SU-DHL-6 (cell line): ENCODE measurements at regions not wholly inside any gene's neighbourhood (a gene's known extent, or its start where the extent isn't known, plus 50 kb on each side); places are given as distances from the start of the nearest gene placed in this dataset.

Experiments used
- H2AFZ ChIP-seq: fragments of 200-600 bp; sonication (generic); 2 replicates; pipeline ENCODE4 v1.6.1; 2014; ENCODE audit warnings: low read depth, mild to moderate bottlenecking, moderate library complexity, mixed read lengths, antibody characterized with exemption, low read length; ENCODE audit not compliant: severe bottlenecking
- H3F3A ChIP-seq: fragments of 200-600 bp; shearing (Covaris generic); 2 replicates; pipeline ENCODE4 v1.6.0; 2016; ENCODE audit warnings: antibody characterized with exemption, mild to moderate bottlenecking; ENCODE audit not compliant: insufficient read depth
- H3K27ac ChIP-seq: fragments of 200-600 bp; sonication (generic); 2 replicates; pipeline ENCODE4 v1.5.1; 2016; ENCODE audit warnings: low read depth, mild to moderate bottlenecking, low read length, moderate library complexity, mixed read lengths
- H3K27me3 ChIP-seq: fragments of 200-600 bp; sonication (generic), shearing (Covaris generic); 2 replicates; pipeline ENCODE4 v1.6.0; 2014; ENCODE audit warnings: mild to moderate bottlenecking, low read length
- H3K36me3 ChIP-seq: fragments of 200-600 bp; sonication (generic); 2 replicates; pipeline ENCODE4 v1.6.1; 2014; ENCODE audit warnings: mild to moderate bottlenecking, low read length, mixed read lengths
- H3K4me2 ChIP-seq: fragments of 300-600, 200-600 bp; shearing (Covaris generic), sonication (generic); 2 replicates; pipeline ENCODE4 v1.6.0; 2014; ENCODE audit warnings: low read length, low read depth, mild to moderate bottlenecking; ENCODE audit not compliant: poor library complexity, severe bottlenecking
- H3K4me3 ChIP-seq: fragments of 200-600 bp; sonication (generic); 2 replicates; pipeline ENCODE4 v1.5.1; 2014; ENCODE audit warnings: antibody characterized with exemption, low read length, mild to moderate bottlenecking, mixed read lengths; ENCODE audit not compliant: insufficient read depth, poor library complexity, severe bottlenecking
- H3K79me2 ChIP-seq: fragments of 200-600 bp; sonication (generic); 2 replicates; pipeline ENCODE4 v1.6.1; 2014; ENCODE audit warnings: mild to moderate bottlenecking, low read length, moderate library complexity; ENCODE audit not compliant: insufficient read depth
- H3K9ac ChIP-seq: fragments of 200-600 bp; sonication (generic); 2 replicates; pipeline ENCODE4 v1.7.0; 2014; ENCODE audit warnings: mild to moderate bottlenecking, low read length
- H3K9me2 ChIP-seq: fragments of 200-600 bp; sonication (generic); replicated peaks from 2 replicates; pipeline ENCODE4 v1.6.1; 2014; ENCODE audit warnings: low read length; ENCODE audit not compliant: insufficient read depth
- H3K9me3 ChIP-seq: fragments of 200-600 bp; sonication (generic); 2 replicates; pipeline ENCODE4 v1.6.1; 2014; ENCODE audit warnings: low read length, mixed read lengths; ENCODE audit not compliant: insufficient read depth
- H4K20me1 ChIP-seq: fragments of 200-600 bp; sonication (generic); 2 replicates; pipeline ENCODE4 v1.6.1; 2014; ENCODE audit warnings: low read depth, mild to moderate bottlenecking, antibody characterized with exemption, low read length, moderate library complexity, mixed read lengths
- CTCF ChIP-seq: fragments of 200-600 bp; sonication (generic); IDR thresholded peaks from one replicate; pipeline ENCODE4 v1.5.1; 2017; ENCODE audit warnings: antibody characterized with exemption, mild to moderate bottlenecking, low read length, moderate library complexity; ENCODE audit not compliant: insufficient read depth, poor library complexity, severe bottlenecking
- EZH2phosphoT487 ChIP-seq: fragments of 200-600 bp; sonication (generic), shearing (Covaris generic); conservative IDR thresholded peaks from 2 replicates; pipeline ENCODE4 v1.6.1; 2018; ENCODE audit warnings: mild to moderate bottlenecking, antibody characterized with exemption, low read length, moderate library complexity, mixed read lengths

GRCh38 chr17:15103785-15104184 lies 161.3 kb downstream of the PMP22 start:
- Histone ChIP-seq H3K4me2 (no peak overlapping the region), H3K27ac (no peak overlapping the region), H3F3A (no peaks in the 10 kb centered on the region), H3K9me2 (no peaks in the 10 kb centered on the region), H3K36me3 (no peaks in the 10 kb centered on the region), H4K20me1 (no peaks in the 10 kb centered on the region), H3K9me3 (no peaks in the 10 kb centered on the region), H3K79me2 (no peaks in the 10 kb centered on the region), H3K27me3 (peaks cover 3% of the 10 kb centered on the region; the same call in 1 of the 2 replicates), H3K9ac (no peak overlapping the region), H2AFZ (no peak overlapping the region), H3K4me3 (no peak overlapping the region)
- TF ChIP-seq EZH2phosphoT487 (no peak), CTCF (no peak)

- Histone ChIP-seq H3K4me3 (no peak overlapping the region), H3K27ac (no peak overlapping the region), H3K4me2 (no peak overlapping the region), H3K9me2 (no peaks in the 10 kb centered on the region), H4K20me1 (no peaks in the 10 kb centered on the region), H3K27me3 (peaks cover 3% of the 10 kb centered on the region; the same call in 1 of the 2 replicates), H3K79me2 (no peaks in the 10 kb centered on the region), H3F3A (no peaks in the 10 kb centered on the region), H2AFZ (no peak overlapping the region), H3K9ac (no peak overlapping the region), H3K36me3 (no peaks in the 10 kb centered on the region), H3K9me3 (no peaks in the 10 kb centered on the region)
- no peak for TF ChIP-seq CTCF
- no peak for TF ChIP-seq EZH2phosphoT487
Measured at GRCh38 chr17:15101175-15101574, 164.0 kb downstream of the PMP22 start.

- Histone ChIP-seq H3K9ac (no peak overlapping the region), H3F3A (no peaks in the 10 kb centered on the region), H4K20me1 (no peaks in the 10 kb centered on the region), H3K36me3 (no peaks in the 10 kb centered on the region), H3K27me3 (peaks cover 3% of the 10 kb centered on the region; the same call in 1 of the 2 replicates), H3K4me3 (no peak overlapping the region), H2AFZ (no peak overlapping the region), H3K9me3 (no peaks in the 10 kb centered on the region), H3K4me2 (no peak overlapping the region), H3K9me2 (no peaks in the 10 kb centered on the region), H3K27ac (no peak overlapping the region), H3K79me2 (no peaks in the 10 kb centered on the region)
- TF ChIP-seq CTCF (no peak), EZH2phosphoT487 (no peak)
Measured at GRCh38 chr17:15096511-15096910, 168.6 kb downstream of the PMP22 start.
